Vagina (tissue), 2 donors: ENCODE measurements at regions not wholly inside any gene's neighbourhood (a gene's known extent, or its start where the extent isn't known, plus 50 kb on each side); places are given as distances from the start of the nearest gene placed in this dataset.

ENCODE experiments used
- DNase-seq, 2 donors: peaks; one replicate each; pipeline ENCODE4 v3.0.0-alpha.2; 2017; ENCODE audit errors: extremely low spot score in 2 of 2
- H3K27ac ChIP-seq: fragments of 200-600 bp; sonication (generic); one replicate; pipeline ENCODE4 v1.5.1; 2019
- H3K27me3 ChIP-seq: fragments of 200-600 bp; sonication (generic); one replicate; pipeline ENCODE4 v1.5.1; 2019
- H3K36me3 ChIP-seq, 2 donors: fragments of 200-600 bp; sonication (generic); one replicate each; pipeline ENCODE4 v1.5.1; 2017 to 2019
- H3K4me1 ChIP-seq: fragments of 200-600 bp; sonication (generic); one replicate; pipeline ENCODE4 v1.5.1; 2019
- H3K4me3 ChIP-seq, 2 donors: fragments of 200-600 bp; sonication (generic); 1 replicate in 1 of 2; 2 replicates in 1 of 2; pipeline ENCODE4 v1.5.1; 2016 to 2019
- H3K9me3 ChIP-seq: fragments of 200-600 bp; sonication (generic); one replicate; pipeline ENCODE4 v1.5.1; 2019
- CTCF ChIP-seq, 3 experiments: fragments of 450-650 bp in 2 of 3; fragments of 200-600 bp in 1 of 3; sonication (generic) in 1 of 3; IDR thresholded peaks; one replicate each; pipeline ENCODE4 v1.5.1; 2017 to 2019; ENCODE audit warnings: antibody characterized with exemption in 3 of 3, mild to moderate bottlenecking in 2 of 3, moderate library complexity in 2 of 3
- POLR2A ChIP-seq, 2 donors: fragments of 450-650 bp; IDR thresholded peaks; one replicate each; pipeline ENCODE4 v1.6.1; 2017; ENCODE audit warnings: antibody characterized with exemption in 2 of 2, mild to moderate bottlenecking in 2 of 2, moderate library complexity in 2 of 2
- POLR2AphosphoS5 ChIP-seq, 2 donors: sonication (generic); formaldehyde crosslinking; IDR thresholded peaks; one replicate each; pipeline ENCODE4 v1.9.0; 2017; ENCODE audit warnings: antibody characterized with exemption in 2 of 2, mild to moderate bottlenecking in 2 of 2, low read depth in 1 of 2; ENCODE audit not compliant: insufficient read depth in 1 of 2
- intact Hi-C: fragments of 100-400 bp; cut with DNase I; formaldehyde crosslinking; loops from one replicate; pipeline ENCODE4 v1.15.1; 2023

GRCh38 chr4:153852501-153852900 is 63.6 kb upstream of the SFRP2 start:
- H3K27ac ChIP-seq: no peak overlapping the region
- no peaks in the 10 kb centered on the region for H3K9me3 ChIP-seq
- no peaks in the 10 kb centered on the region for H3K4me1 ChIP-seq
- intact Hi-C loops: no loop called here
- H3K27me3 ChIP-seq: no peaks in the 10 kb centered on the region
- H3K36me3 ChIP-seq: no peaks in the 10 kb centered on the region
- no peak for TF ChIP-seq CTCF (IDR thresholded peaks at IDR 0.05)
- no peak for TF ChIP-seq POLR2A (IDR thresholded peaks at IDR 0.05)
- no peak for TF ChIP-seq POLR2AphosphoS5 (IDR thresholded peaks at IDR 0.05; ENCODE audit: insufficient read depth in 1 of 2, low read depth in 1 of 2)
- DNase-seq: no peak
- H3K4me3 ChIP-seq: no peak overlapping the region

- Histone ChIP-seq H3K27me3 (no peaks in the 10 kb centered on the region), H3K27ac (no peak overlapping the region), H3K36me3 (no peaks in the 10 kb centered on the region), H3K4me3 (no peak overlapping the region), H3K4me1 (no peaks in the 10 kb centered on the region), H3K9me3 (no peaks in the 10 kb centered on the region)
- TF ChIP-seq POLR2A (IDR thresholded peaks at IDR 0.05) (no peak), POLR2AphosphoS5 (IDR thresholded peaks at IDR 0.05; ENCODE audit: insufficient read depth in 1 of 2, low read depth in 1 of 2) (no peak), CTCF (IDR thresholded peaks at IDR 0.05) (no peak)
- DNase-seq: no peak
- intact Hi-C loops: no loop called here
Measured at GRCh38 chr4:153850533-153851280, 61.8 kb upstream of the SFRP2 start.

GRCh38 chr4:153844144-153844543 is 55.3 kb upstream of the SFRP2 start:
- Histone ChIP-seq H3K27me3 (no peaks in the 10 kb centered on the region), H3K4me3 (no peak overlapping the region), H3K27ac (no peak overlapping the region), H3K4me1 (no peaks in the 10 kb centered on the region), H3K36me3 (no peaks in the 10 kb centered on the region), H3K9me3 (no peaks in the 10 kb centered on the region)
- intact Hi-C loops: no loop called here
- no peak for DNase-seq
- TF ChIP-seq POLR2AphosphoS5 (IDR thresholded peaks at IDR 0.05; ENCODE audit: insufficient read depth in 1 of 2, low read depth in 1 of 2) (no peak), POLR2A (IDR thresholded peaks at IDR 0.05) (no peak), CTCF (IDR thresholded peaks at IDR 0.05) (no peak)
